ENCODE measurements at regions not wholly inside any gene's neighbourhood (a gene's known extent, or its start where the extent isn't known, plus 50 kb on each side); places are given as distances from the start of the nearest gene placed in this dataset.

- no peak for TF ChIP-seq CTCF (IDR thresholded peaks at IDR 0.05)
- TF ChIP-seq POLR2A (IDR thresholded peaks at IDR 0.05), result no peak
Observed at GRCh38 chr7:46675456-46675855, 754.4 kb upstream of the IGFBP3 start.
